ENCODE measurements at regions not wholly inside any gene's neighbourhood (a gene's known extent, or its start where the extent isn't known, plus 50 kb on each side); places are given as distances from the start of the nearest gene placed in this dataset.
"Not testable (repeated sequence)": the region's sequence is repeated elsewhere in the genome, so short reads cannot be mapped to it uniquely, and the experiment has no call there.

DNA sequence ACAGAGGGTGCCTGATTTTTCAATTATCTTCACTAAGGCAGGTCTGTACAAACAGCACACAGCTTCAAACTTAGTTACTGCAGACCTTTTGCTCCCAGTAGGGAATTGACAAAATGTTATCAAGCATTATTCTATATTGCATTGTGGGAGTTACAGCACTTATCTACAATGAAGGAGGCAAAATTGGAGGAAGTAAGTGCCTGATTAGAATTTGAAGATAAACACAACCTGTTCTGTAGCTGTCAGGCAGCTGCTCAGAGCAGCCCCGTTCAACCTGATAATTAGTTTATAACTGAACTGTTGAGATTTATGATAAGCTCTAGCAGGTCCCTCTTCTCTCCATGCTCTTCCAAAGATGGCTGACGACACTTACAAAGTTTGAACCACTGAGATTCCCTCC is 364.4 kb upstream of the CYRIA start:
- DNase-seq (ENCODE audit: low read depth in 3 of 3, low spot score in 2 of 3) = no peak

DNA sequence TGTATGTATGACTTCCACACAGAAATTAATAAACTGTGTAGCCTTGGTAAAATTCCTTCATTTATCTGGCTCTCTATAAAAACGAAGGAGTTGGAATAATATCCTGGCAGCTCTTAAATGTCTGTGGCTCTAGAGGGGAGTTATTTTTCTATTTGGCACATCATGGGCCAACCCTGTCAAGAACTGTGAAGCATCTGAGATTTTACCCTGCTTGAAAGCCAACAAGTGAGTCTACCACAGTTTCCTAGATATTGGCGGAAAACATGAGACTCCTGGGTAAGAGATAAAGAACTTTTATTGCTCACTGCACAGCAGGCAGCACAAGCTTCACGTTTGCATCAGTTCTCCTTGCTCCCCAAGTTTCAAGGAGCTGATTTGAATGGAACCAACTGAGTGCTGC is 346.7 kb upstream of the CYRIA start:
- DNase-seq (ENCODE audit: low read depth in 3 of 3, low spot score in 2 of 3) = no peak

DNA sequence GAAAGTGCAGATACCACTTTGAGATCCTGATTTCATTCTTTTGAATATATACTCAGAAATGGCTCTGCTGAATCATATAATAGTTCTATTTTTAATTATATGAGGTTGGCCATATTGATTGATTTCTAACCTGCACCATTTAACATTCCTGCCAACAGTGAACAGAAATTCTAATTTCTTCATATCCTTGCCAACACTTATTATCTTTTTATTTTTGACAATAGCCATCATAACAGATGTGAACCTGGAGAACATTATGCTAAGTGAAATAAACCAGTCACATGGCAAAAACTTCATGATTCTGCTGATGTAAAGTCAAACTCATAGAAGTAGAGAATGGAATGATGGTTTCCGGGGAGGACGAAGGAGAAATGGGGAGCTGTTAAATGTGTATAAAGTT is 344.5 kb upstream of the CYRIA start:
- no peak for DNase-seq (ENCODE audit: low read depth in 3 of 3, low spot score in 2 of 3)

DNA sequence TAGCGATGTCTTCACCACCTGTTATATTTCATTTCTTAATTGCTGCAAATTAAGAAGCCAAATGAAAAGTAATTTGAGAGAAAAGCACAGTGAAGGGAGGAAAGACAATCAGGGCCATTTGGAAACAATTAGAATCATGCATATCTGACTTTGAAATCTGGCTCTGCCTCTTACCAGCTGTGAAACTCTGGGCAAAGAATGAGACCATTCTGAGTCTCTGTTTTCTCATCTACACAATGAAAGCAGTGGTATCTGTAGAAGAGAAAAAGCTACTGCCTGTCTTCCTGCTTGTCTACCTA is 334.5 kb upstream of the CYRIA start:
- DNase-seq (ENCODE audit: low read depth in 3 of 3, low spot score in 2 of 3) = no peak

DNA sequence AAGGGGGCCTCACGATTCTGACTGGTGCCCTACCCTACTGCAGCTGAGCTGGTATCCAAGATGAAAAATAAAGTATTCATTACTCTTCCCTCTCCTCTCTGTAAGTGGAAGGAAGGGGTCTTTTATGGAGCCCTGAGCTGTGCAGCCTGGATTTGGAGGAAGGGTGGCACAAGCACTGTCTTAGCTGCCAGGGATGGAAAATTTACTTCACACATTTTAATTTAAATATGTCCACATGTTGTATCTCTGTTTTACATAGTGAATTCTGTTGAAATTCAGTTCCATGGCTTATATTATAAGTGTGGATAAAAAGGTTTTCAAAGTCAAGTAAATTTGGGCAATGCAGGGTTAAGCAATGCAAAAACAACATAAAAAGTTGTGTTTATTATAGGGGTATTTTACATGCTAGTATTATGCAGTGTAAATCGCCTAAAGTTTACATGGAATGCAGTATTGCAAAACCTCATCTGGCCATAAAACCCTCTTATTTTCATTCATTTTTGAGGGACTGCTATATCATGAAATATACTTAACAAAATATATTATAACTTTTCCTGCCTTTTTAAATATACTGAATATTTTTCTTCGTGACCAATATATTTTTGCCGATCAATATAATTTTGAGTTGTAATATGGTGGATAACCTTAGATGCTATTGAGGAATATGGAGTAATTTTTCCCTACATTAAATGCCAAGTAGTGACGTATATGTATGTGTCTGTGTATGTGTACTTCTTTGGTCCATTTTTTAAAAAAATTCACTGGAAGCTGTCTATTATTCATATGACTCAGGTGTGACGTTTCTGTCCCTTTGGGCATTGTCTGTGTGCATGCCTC is 333.9 kb upstream of the CYRIA start:
- no peak for DNase-seq (ENCODE audit: low read depth in 3 of 3, low spot score in 2 of 3)

DNA sequence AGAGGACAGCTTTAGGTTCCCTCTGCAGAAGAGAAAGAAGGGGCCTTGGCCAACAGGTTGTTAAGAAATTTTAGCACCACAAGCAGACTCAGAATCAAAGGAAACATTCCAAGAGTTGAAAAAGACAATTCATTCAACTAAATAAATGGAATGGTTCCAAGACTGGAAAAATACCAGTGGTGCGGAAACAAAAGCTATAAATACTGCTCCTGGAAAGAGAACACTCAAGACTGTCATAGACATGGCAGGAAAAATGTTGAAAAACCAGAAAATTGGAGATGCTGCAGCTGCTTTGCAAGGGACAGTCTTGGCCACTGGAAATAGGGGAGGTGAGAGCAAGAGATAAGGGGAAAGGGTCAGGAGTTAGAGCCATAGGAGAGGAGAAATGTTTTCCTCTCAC is 312.7 kb upstream of the CYRIA start:
- peak in 2 of 3 donors; percentile 45 to 50 for DNase-seq (ENCODE audit: low read depth in 3 of 3, low spot score in 2 of 3)

DNA sequence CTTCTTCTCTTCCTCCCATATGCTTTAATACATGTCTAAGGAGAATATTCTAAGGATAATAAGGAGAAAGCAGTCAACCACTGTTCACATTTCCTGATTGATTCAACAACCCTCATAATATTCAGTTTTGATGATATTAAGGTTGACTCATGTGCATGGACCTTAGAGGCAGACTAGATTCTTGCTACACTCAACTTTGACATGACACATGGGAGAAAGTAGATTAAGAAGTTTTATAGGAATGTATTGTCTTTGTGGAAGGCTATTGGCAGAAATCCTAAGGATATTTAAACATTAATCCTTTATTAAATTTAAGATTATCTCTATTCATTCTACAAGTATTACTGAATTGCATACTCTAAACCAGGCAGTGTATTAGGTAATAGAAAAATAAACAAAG is 309.1 kb upstream of the CYRIA start:
- no peak for DNase-seq (ENCODE audit: low read depth in 3 of 3, low spot score in 2 of 3)

DNA sequence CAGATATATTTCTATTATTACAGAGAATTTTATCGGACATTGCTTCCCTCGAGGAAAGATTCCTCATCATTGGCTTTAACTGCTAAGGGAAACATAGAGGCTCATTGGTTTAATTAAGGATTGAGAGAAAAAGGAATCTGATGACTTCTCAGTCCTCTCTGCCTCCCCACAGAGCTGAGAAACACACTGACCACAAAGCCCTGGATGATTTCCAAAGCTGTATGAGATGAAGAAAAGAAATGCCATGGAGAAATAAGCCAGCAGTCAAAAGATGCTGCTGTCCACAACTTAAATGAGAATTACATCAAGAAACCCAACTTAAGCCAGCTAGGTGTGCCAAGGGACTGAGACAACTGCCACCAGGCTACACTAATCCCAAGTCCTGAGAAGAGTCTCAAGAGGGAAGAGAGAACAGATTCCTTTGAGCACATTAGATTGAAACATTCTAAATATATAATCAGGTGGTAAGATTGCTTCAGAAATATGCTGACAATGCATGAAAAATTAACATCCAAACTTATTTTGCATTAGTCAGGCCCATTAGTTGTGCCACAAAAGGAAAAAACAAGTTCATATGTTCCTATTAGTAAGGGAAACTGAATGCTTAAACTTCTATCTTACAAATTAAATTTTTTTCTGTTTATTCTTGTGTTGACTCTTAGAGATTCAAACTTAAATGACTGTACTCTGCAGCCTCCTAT is 308.1 kb upstream of the CYRIA start:
- DNase-seq (ENCODE audit: low read depth in 3 of 3, low spot score in 2 of 3) = no peak

DNA sequence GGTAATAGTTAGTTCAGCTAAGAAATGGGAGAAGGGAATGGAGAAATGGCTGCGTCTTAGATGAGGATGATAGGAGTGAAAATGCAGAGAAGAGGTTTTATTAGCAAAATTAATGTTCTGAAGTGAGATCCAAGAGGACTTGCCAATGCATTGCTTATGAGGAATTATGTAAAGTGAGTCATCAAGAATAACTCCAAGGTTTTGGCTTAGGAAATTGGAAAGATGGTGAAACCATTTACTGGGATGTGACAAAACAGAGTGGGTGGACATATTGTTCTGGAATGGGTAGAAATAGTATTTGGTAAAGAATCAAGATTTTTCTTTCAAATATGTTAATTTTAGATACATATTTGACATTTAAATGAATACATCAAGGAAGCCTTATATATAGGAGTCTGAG is 306.6 kb upstream of the CYRIA start:
- no peak for DNase-seq (ENCODE audit: low read depth in 3 of 3, low spot score in 2 of 3)

DNA sequence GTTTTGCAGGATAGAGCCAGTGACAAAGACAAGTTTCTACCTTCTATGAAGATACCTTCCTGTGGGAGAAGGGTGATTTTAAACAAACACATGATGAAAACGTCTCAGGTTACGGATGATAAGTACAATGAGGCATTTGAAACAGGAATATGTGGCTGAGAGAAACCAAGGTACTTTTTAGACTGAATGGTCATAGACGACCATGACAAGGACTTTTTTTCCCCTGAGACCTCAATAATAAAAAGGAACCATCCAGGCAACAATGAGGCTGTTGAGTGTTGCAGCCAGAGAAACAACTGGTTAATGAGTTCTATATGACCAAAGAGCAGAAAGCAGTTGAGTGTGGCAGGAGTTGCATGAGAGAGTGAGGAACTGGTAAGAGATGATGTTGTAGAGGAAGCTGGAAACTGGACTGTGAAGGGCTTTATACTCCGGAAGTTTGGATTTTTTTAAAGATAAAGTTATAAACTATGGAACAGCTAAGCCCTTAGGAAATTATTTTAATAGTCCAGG is 306.1 kb upstream of the CYRIA start:
- no peak for DNase-seq (ENCODE audit: low read depth in 3 of 3, low spot score in 2 of 3)

DNA sequence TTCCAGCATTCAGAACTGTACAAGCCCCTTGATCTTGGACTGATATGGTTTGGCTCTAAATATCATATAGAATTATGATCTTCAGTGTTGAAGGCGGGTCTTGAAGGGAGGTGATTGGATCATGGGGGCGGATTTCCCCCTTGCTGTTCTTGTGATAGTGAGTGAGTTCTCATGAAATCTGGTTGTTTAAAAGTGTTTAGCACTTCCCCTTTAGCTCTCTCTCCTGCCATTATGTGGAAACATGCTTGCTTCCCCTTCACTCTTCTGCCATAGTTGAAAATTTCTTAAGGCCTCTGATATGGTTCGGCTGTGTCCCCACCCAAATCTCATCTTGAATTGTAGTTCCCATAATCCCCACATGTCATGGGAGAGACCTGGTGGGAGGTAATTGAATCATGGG is 305.3 kb upstream of the CYRIA start:
- not testable (repeated sequence) for DNase-seq (ENCODE audit: low read depth in 3 of 3, low spot score in 2 of 3)

DNA sequence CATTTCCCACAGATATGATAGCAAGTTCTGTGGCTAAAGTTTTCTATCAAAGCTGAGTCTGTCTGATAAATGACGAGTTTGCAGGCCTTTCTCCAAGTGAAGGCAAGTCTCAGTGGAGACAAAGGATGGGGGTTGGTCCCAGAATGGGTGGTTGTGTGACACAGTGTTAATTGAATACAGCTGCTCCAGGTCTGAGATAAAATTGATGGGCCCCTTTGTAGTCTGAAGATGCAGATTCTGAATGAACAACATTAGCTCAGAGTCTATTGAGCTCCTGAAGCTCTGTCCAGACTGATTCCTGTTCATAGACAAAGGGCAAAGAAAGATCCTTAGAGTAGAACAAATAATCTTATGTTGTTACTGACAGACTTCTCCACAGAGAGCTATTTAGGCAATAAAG is 296.9 kb upstream of the CYRIA start:
- peak in 1 of 3 donors; percentile 8 for DNase-seq (ENCODE audit: low read depth in 3 of 3, low spot score in 2 of 3)

DNA sequence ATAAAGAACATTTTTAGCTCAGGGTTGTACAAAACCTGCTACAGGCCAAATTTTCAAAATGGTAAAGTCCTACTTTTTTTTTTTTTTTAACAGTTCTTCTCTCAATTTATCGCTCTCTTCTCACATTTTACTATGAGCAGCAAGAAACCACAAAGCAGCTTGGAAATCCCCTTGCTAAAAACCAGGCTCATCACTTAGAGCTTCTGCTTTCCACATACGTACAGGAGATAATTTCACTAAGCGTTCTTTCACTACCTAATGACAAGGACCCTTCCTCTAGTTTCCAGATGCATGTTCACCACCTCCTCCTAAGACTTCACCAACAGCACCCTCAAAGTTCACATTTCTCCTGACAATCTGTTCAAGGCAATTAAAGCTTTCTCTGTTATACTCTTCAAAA is 294.9 kb upstream of the CYRIA start:
- DNase-seq (ENCODE audit: low read depth in 3 of 3, low spot score in 2 of 3) = no peak

DNA sequence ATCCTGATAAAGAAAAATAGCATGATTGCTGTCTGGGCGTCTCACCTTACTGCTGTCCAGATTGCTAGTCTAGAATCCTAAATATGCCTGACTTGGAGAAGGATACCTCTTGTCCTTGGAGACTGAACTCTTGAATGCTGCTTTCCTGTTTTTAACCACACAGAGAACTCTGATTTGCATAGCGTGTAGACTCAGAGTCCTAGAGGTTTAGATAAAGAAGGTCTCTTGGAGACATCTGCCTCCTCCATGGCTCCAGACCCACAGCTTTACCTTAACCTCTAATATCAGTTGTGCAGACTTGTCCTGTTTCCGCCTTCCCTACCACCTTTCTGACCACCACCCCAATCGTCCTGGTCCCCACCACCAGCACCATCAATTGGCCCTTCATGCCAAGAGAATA is 292.6 kb upstream of the CYRIA start:
- no peak for DNase-seq (ENCODE audit: low read depth in 3 of 3, low spot score in 2 of 3)

DNA sequence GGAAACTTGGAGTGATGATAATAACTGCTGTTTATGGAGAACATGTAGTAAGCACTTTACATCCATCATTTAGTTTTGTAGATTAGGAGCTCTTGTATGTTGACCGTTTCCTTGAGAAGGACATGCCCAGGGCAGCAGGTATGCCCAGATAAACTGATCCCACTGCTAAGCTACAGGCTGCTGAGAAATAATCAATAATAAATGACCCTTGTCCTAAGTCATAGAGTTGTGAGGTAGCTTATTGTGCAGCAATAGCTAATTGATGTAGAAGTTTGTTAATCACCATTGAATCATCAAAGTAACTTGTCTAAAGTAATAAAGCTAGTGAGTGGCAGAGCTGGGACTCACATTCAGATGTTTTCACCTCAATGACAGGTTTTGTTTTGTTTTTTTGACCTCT is 287.2 kb upstream of the CYRIA start:
- DNase-seq (ENCODE audit: low read depth in 3 of 3, low spot score in 2 of 3) = no peak

DNA sequence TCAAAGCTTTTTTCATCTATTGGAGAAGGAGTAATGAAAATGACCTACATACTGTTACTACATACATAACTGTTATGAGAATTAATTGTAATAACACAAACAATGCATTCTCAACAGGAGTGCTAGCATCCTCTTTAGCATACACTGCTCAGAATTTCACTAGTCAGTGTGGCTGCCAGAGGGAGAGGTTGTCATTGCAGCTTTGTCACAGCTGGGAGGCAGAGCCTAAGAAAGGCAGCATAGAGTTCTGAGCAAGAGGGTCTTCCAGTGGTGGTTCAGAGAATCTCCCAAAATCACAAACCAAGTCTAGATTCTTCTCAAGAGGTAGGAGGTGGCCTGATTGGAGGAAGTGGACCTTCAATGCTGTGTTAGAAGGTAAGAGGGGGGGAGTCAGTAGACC is 286.7 kb upstream of the CYRIA start:
- no peak for DNase-seq (ENCODE audit: low read depth in 3 of 3, low spot score in 2 of 3)

DNA sequence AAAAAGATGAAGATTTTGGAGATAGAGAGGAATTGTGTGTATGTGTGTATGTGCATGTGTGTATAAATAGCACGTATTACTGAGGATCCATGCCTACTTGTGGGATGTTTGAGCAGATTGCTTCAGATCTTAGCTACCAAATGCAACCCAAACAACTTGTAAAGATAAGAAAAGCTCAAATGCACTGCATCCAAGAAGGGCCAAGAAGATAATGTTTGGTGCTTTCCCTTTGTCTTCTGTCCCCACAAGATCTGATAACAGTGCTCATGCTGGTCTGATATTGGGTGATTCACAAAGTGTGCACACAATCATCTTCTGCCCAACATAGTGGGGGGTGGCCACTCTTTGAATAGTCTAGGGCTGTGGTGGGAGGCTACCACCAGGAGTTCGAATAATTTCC is 284.8 kb upstream of the CYRIA start:
- DNase-seq (ENCODE audit: low read depth in 3 of 3, low spot score in 2 of 3) = no peak

DNA sequence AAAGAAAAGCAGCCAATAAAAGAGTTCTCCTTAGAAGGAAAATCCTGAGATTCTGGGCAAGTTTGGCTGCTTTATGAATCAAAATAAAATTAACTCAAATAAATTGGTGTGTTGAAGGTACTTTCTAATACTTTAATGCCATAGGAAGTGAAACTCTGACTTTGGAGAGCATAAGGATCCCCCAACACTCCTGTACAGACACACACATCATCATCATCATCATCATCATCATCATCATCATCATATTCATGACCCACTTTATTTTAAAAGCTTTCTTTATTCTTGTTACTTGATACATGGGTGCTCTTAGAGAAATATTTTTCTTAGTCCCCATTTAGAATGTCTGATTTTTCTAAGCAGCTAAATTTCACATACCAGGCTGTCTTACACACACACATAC is 283.1 kb upstream of the CYRIA start:
- DNase-seq (ENCODE audit: low read depth in 3 of 3, low spot score in 2 of 3) = no peak

DNA sequence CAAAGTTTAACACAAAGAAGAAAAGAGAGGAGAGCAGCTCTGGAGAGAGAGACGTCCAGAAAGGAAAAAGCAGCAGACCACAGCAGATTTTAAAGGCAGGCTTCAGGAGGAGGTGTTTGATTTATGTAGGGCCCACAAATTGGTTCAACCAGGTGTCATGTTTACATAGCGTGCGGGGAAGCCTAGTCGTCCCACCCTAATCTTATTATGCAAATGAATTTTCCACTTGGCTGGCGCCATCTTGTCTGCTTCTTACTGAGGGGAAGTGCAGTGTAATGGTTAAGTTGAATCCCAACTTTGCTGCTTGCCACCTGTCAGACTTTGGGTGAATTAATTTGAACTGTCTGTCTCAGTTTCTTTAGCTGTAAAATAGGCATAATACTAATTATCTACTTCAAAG is 282.4 kb upstream of the CYRIA start:
- no peak for DNase-seq (ENCODE audit: low read depth in 3 of 3, low spot score in 2 of 3)

DNA sequence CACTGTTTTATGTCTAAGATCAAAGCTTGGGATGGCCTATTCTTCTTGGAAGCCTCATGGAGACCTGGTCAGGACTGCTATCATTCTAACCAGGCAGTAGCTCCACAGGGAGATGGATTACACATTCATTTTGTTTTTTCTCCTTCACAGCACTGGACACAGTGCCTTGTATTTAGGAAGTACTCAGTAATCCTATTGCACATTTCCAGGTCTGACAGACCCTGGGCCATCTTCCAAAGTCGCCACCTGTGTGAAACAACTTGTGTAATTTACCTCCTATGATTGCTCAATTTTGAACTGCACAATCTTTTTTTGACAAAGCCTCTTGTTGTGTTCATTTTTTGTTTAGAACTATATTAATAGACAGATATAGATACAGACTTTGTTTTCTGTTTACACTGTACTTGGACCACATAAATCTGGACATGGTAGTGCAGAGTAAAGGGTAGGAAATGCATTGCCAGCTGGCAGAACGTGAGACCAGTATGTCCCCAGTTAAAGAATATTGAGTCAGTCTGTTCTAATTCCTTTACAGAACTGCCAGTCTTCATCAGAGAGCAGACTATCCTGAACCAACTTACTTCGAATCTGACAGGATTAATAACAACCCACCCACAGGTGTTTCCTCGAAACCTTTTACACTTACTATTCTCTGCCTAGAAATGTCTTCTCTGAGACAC is 277.8 kb upstream of the CYRIA start:
- no peak for DNase-seq (ENCODE audit: low read depth in 3 of 3, low spot score in 2 of 3)

DNA sequence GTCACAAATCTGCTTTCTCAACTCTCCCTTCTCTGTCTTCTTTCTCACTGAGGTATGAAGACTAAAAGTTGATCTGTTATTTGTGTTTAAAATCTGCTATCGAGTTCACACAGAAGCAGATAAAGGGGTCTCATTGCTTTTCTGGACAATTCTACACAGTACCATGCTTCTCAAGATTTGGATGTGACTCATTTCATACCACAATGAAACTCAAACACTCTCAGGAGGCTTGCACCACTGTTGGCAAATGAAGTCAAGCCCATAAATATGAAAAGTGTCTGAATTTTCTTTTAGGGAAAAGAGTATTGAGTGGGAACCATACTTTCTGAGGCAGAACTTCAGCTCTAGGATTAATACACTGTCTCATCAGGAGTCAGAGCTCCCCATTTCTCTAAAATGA is 274.6 kb upstream of the CYRIA start:
- DNase-seq (ENCODE audit: low read depth in 3 of 3, low spot score in 2 of 3) = no peak

DNA sequence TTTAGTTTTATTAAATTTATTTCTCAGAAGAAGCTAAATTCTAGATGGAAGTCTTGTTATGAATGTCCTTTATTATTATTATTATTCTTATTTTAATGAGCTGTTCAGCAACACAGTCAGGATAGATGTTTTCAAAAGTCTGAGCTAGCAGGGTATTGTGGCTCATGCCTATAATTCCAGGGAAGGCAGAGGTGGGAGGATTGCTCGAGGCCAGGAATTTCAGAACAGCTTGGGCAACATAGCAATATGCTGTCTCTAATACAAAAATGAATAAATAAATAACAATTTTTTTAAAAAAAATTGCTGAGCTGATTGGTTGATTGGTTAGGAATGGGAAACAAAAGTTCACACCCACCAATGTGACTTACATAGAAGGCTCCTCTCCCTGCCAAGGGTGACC is 274.1 kb upstream of the CYRIA start:
- DNase-seq (ENCODE audit: low read depth in 3 of 3, low spot score in 2 of 3) = no peak
